ENCODE measurements at regions not wholly inside any gene's neighbourhood (a gene's known extent, or its start where the extent isn't known, plus 50 kb on each side); places are given as distances from the start of the nearest gene placed in this dataset.

- TF ChIP-seq CTCF (IDR thresholded peaks at IDR 0.05) (no peak), POLR2A (IDR thresholded peaks at IDR 0.05) (no peak)
These were observed 440.3 kb upstream of the RGS6 start for GRCh38 chr14:71491931-71492330.
